ENCODE measurements at regions not wholly inside any gene's neighbourhood (a gene's known extent, or its start where the extent isn't known, plus 50 kb on each side); places are given as distances from the start of the nearest gene placed in this dataset.
A peak's percentile ranks its signal among the peaks of the same experiment; 100 is the strongest.

GRCh38 chr16:85415196-85416090, 197.7 kb upstream of the GSE1 start:
- no peak overlapping the region for H3K4me3 Mint-ChIP-seq
- H3K36me3 Mint-ChIP-seq = no peaks in the 10 kb centered on the region
- H3K27ac Mint-ChIP-seq = peak overlapping the region in 3 of 10 donors; percentile 11 to 59 (median 14)
- H3K4me1 Mint-ChIP-seq = peaks cover 0 to 11% (median 1%) of the 10 kb centered on the region in 4 donors
- H3K27me3 Mint-ChIP-seq = no peaks in the 10 kb centered on the region
- H3K9me3 Mint-ChIP-seq = peaks cover 0 to 1% (median 0%) of the 10 kb centered on the region in 9 donors
- POLR2A ChIA-PET = interaction anchor here (0.5 to 1.2 kb wide), 3 partner anchors 107 to 196 kb away, joined by 3 to 4 read pairs (median 3); no protein-coding TSS in a partner anchor
- ATAC-seq (no peak), DNase-seq (peak in 1 of 10 donors; percentile 38)

- POLR2A ChIA-PET = interaction anchor here (0.5 to 1.2 kb wide), 3 partner anchors 108 to 195 kb away, joined by 3 to 4 read pairs (median 3); no protein-coding TSS in a partner anchor
- peak overlapping the region in 1 of 10 donors; percentile 46 for H3K27ac Mint-ChIP-seq
- peak; percentile 56 to 87 (median 72) for DNase-seq
These were observed 196.7 kb upstream of the GSE1 start for GRCh38 chr16:85416228-85417109.

GRCh38 chr16:85417156-85417860, 195.8 kb upstream of the GSE1 start:
- POLR2A ChIA-PET = interaction anchor here (1.4 kb wide), 1 partner anchor 193 kb away, joined by 4 read pairs; no protein-coding TSS in a partner anchor
- H3K9me3 Mint-ChIP-seq = peaks cover 0 to 1% (median 0%) of the 10 kb centered on the region in 9 donors
- no peak overlapping the region for H3K4me3 Mint-ChIP-seq
- peaks cover 2 to 13% (median 5%) of the 10 kb centered on the region in 4 donors for H3K4me1 Mint-ChIP-seq
- peak overlapping the region in 1 of 10 donors; percentile 62 for H3K27ac Mint-ChIP-seq
- no peaks in the 10 kb centered on the region for H3K36me3 Mint-ChIP-seq
- no peaks in the 10 kb centered on the region for H3K27me3 Mint-ChIP-seq
- peak in 1 of 10 donors; percentile 37 for DNase-seq
- no peak for ATAC-seq

More at GRCh38 chr16:85416228-85417109, 196.7 kb upstream of the GSE1 start:
- Mint-ChIP-seq H3K36me3 (no peaks in the 10 kb centered on the region), H3K9me3 (peaks cover 0 to 1% (median 0%) of the 10 kb centered on the region in 9 donors), H3K4me1 (peaks cover 2 to 13% (median 5%) of the 10 kb centered on the region in 4 donors), H3K4me3 (peak overlapping the region in 1 of 10 donors; percentile 38), H3K27me3 (no peaks in the 10 kb centered on the region)
- ATAC-seq = peak; percentile 89

- Mint-ChIP-seq H3K27ac (peak overlapping the region in 2 of 10 donors; percentile 21 to 32), H3K36me3 (no peaks in the 10 kb centered on the region), H3K9me3 (no peaks in the 10 kb centered on the region), H3K27me3 (no peaks in the 10 kb centered on the region), H3K4me1 (peaks cover 2 to 13% (median 5%) of the 10 kb centered on the region in 4 donors), H3K4me3 (no peak overlapping the region)
- peak in 1 of 10 donors; percentile 22 for DNase-seq
- POLR2A ChIA-PET = interaction anchor here (0.5 to 1.7 kb wide), 3 partner anchors 31 to 355 kb away, joined by 4 to 5 read pairs (median 4); no protein-coding TSS in a partner anchor
- ATAC-seq = no peak
These were observed 194.1 kb upstream of the GSE1 start for GRCh38 chr16:85418978-85419491.

GRCh38 chr16:85419503-85420408, 193.4 kb upstream of the GSE1 start:
- ATAC-seq (no peak), DNase-seq (peak in 1 of 10 donors; percentile 64)
- no peaks in the 10 kb centered on the region for H3K36me3 Mint-ChIP-seq
- H3K4me1 Mint-ChIP-seq = peaks cover 2 to 13% (median 6%) of the 10 kb centered on the region in 4 donors
- H3K9me3 Mint-ChIP-seq = no peaks in the 10 kb centered on the region
- H3K4me3 Mint-ChIP-seq = no peak overlapping the region
- POLR2A ChIA-PET = interaction anchor here (0.6 to 1.7 kb wide), 5 partner anchors 135 to 193 kb away, joined by 3 to 6 read pairs (median 5); partner anchors contain the start of gene GSE1
- no peak overlapping the region for H3K27ac Mint-ChIP-seq
- H3K27me3 Mint-ChIP-seq = no peaks in the 10 kb centered on the region

- Mint-ChIP-seq H3K27me3 (peaks cover 0 to 3% (median 0%) of the 10 kb centered on the region in 5 donors), H3K4me1 (peaks cover 2 to 13% (median 8%) of the 10 kb centered on the region in 4 donors), H3K36me3 (no peaks in the 10 kb centered on the region), H3K4me3 (no peak overlapping the region), H3K27ac (peak overlapping the region in 2 of 10 donors; percentile 40 to 73), H3K9me3 (no peaks in the 10 kb centered on the region)
- peak; percentile 74 to 78 for ATAC-seq
- peak; percentile 42 to 82 (median 78) for DNase-seq
- POLR2A ChIA-PET = interaction anchor here (1.1 to 1.7 kb wide), 6 partner anchors 16 to 192 kb away, joined by 3 to 9 read pairs (median 6); partner anchors contain the start of gene GSE1
These were observed 192.4 kb upstream of the GSE1 start for GRCh38 chr16:85420501-85421337.

GRCh38 chr16:85421338-85422195, 191.6 kb upstream of the GSE1 start:
- no peak overlapping the region for H3K4me3 Mint-ChIP-seq
- peaks cover 2 to 13% (median 5%) of the 10 kb centered on the region in 4 donors for H3K4me1 Mint-ChIP-seq
- peaks cover 0 to 3% (median 0%) of the 10 kb centered on the region in 5 donors for H3K27me3 Mint-ChIP-seq
- DNase-seq = peak in 1 of 10 donors; percentile 55
- no peaks in the 10 kb centered on the region for H3K9me3 Mint-ChIP-seq
- POLR2A ChIA-PET = interaction anchor here (0.8 to 1.6 kb wide), 5 partner anchors 15 to 192 kb away, joined by 3 to 9 read pairs (median 6); partner anchors contain the start of gene GSE1
- ATAC-seq = no peak
- peak overlapping the region in 2 of 10 donors; percentile 30 to 73 for H3K27ac Mint-ChIP-seq
- H3K36me3 Mint-ChIP-seq = no peaks in the 10 kb centered on the region

- H3K36me3 Mint-ChIP-seq = no peaks in the 10 kb centered on the region
- no peak overlapping the region for H3K4me3 Mint-ChIP-seq
- POLR2A ChIA-PET = interaction anchor here (0.8 to 1.6 kb wide), 2 partner anchors 19 to 26 kb away, joined by 3 to 9 read pairs; no protein-coding TSS in a partner anchor
- DNase-seq = peak in 1 of 10 donors; percentile 40
- peak overlapping the region in 3 of 10 donors; percentile 30 to 73 (median 67) for H3K27ac Mint-ChIP-seq
- no peaks in the 10 kb centered on the region for H3K9me3 Mint-ChIP-seq
- ATAC-seq = no peak
- peaks cover 0 to 3% (median 0%) of the 10 kb centered on the region in 5 donors for H3K27me3 Mint-ChIP-seq
- peaks cover 2 to 13% (median 3%) of the 10 kb centered on the region in 4 donors for H3K4me1 Mint-ChIP-seq
These were observed 190.9 kb upstream of the GSE1 start for GRCh38 chr16:85422196-85422631.
